H7 (cell line): ENCODE measurements at regions not wholly inside any gene's neighbourhood (a gene's known extent, or its start where the extent isn't known, plus 50 kb on each side); places are given as distances from the start of the nearest gene placed in this dataset.
"Not testable (repeated sequence)": the region's sequence is repeated elsewhere in the genome, so short reads cannot be mapped to it uniquely, and the experiment has no call there.

Experiments used
- DNase-seq: peaks from one replicate; pipeline ENCODE4 v3.0.0; 2012
- H3K27me3 ChIP-seq: 2 replicates; pipeline ENCODE4 v1.6.0; 2011; ENCODE audit warnings: mild to moderate bottlenecking, low read length; ENCODE audit not compliant: control insufficient read depth, insufficient read depth
- H3K36me3 ChIP-seq: replicated peaks from 2 replicates; pipeline ENCODE4 v1.5.1; 2011; ENCODE audit warnings: low read length; ENCODE audit not compliant: control insufficient read depth, insufficient read depth
- H3K4me3 ChIP-seq: 2 replicates; pipeline ENCODE4 v1.5.1; 2011; ENCODE audit warnings: low read depth, mild to moderate bottlenecking, control low read depth, low read length, moderate library complexity; ENCODE audit not compliant: insufficient read depth

- not testable (repeated sequence) for H3K27me3 ChIP-seq, H3K4me3 ChIP-seq, DNase-seq, H3K36me3 ChIP-seq
These were observed 2067.0 kb upstream of the CDH6 start for GRCh38 chr5:29126462-29126861.

DNA sequence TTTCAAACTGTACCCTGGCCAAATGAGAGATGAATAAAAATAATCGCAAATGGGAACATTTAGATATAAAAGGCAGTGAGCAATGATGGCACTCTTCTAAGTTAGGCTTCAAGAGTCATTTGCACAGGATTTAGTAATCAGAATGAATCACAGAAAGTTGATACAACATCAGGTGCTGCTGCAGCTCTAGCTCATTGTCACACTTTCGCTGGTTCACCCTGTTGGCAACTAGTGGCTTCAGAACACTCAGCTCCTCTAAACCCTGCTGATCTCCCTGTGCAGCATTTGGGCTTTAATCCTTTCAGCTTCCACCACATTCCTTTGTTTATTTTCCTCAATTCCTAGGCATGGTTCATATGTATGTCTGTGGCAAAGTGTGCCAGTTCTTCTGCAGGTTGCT, 2071.2 kb upstream of the CDH6 start:
- H3K27me3 ChIP-seq = no peaks in the 10 kb centered on the region
- H3K36me3 ChIP-seq = no peaks in the 10 kb centered on the region
- peak; percentile 3 for DNase-seq
- no peak overlapping the region for H3K4me3 ChIP-seq

- DNase-seq = no peak
- Histone ChIP-seq H3K27me3 (no peaks in the 10 kb centered on the region), H3K36me3 (no peaks in the 10 kb centered on the region), H3K4me3 (no peak overlapping the region)
These were observed 2076.0 kb upstream of the CDH9 start for GRCh38 chr5:29114331-29114768.

GRCh38 chr5:29113516-29113915, 2075.1 kb upstream of the CDH9 start:
- H3K4me3 ChIP-seq = no peak overlapping the region
- no peak for DNase-seq
- no peaks in the 10 kb centered on the region for H3K27me3 ChIP-seq

GRCh38 chr5:29099585-29099984, 2061.2 kb upstream of the CDH9 start:
- no peaks in the 10 kb centered on the region for H3K36me3 ChIP-seq
- DNase-seq = no peak
- no peaks in the 10 kb centered on the region; the same call in 1 of the 2 replicates for H3K27me3 ChIP-seq
- H3K4me3 ChIP-seq = no peak overlapping the region

More at GRCh38 chr5:29113516-29113915, 2075.1 kb upstream of the CDH9 start:
- H3K36me3 ChIP-seq = no peaks in the 10 kb centered on the region

DNA sequence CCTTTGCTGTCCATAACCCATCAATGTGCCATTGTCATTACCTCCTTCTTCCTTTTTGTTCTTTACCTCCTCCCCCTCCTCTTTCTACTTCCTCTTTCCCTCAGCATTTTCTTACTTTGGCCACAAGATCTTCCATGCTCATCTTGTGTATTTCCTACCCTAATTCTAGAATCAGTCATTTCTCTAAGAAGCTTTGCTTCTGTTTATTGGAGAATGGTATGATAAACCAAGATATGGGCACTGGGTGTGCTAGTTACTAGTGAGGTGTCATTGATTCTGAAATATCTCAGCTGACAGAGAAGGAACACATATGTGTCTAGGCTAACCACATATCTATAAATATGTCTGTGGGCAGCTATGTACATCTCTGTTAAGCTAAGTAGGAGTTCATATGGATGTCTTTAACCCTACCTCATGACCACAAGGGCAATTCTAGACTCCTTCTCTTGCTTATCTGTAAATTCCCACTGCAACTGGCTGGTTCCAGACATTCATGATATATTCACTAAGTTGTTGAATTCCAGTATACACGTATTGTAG, 2051.3 kb upstream of the CDH9 start:
- no peak overlapping the region for H3K4me3 ChIP-seq
- no peaks in the 10 kb centered on the region; the same call in 1 of the 2 replicates for H3K27me3 ChIP-seq
- H3K36me3 ChIP-seq = no peaks in the 10 kb centered on the region
- no peak for DNase-seq

DNA sequence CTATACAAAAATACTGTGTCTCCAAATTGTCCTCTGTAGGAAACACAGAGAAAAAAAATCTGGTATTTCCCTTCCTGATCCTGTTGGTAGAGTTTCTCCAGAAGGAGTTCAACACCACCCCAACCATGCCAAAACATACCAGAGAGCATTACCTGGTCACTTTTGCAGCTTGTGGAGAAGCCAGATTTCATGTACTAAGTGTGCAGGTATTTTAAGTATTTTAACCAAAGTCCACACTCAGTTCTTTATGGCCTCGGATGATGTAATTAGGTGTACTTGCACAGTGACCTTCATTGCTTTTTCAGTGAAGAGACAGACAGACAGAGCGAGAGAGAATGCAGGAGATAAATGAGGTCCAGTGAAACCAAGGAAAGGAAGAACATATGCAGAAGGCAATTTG, 2046.8 kb upstream of the CDH9 start:
- no peaks in the 10 kb centered on the region for H3K36me3 ChIP-seq
- no peak for DNase-seq
- H3K27me3 ChIP-seq = no peaks in the 10 kb centered on the region
- H3K4me3 ChIP-seq = no peak overlapping the region

- Histone ChIP-seq H3K27me3 (no peaks in the 10 kb centered on the region), H3K36me3 (no peaks in the 10 kb centered on the region), H3K4me3 (no peak overlapping the region)
- DNase-seq = peak; percentile 24
These were observed 2041.4 kb upstream of the CDH9 start for GRCh38 chr5:29079771-29080170.

- no peak for DNase-seq
- Histone ChIP-seq H3K36me3 (no peaks in the 10 kb centered on the region), H3K27me3 (no peaks in the 10 kb centered on the region), H3K4me3 (no peak overlapping the region)
These were observed 2039.1 kb upstream of the CDH9 start for GRCh38 chr5:29077451-29077850.

DNA sequence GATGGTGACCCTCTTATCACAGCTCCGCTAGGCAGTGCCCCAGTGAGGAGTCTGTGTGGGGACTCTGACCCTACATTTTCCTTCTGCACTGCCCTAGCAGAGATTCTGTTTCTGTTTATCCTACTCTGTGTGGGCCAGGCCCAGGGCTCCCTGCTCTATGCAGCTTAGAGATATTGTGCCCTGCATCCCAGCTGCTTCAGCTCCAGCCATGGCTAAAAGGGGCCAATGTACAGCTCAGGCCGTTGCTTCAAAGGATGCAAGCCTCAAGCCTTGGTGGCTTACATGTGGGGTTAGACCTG, 2030.7 kb upstream of the CDH9 start:
- Histone ChIP-seq H3K36me3 (no peaks in the 10 kb centered on the region), H3K27me3 (no peaks in the 10 kb centered on the region), H3K4me3 (no peak overlapping the region)
- no peak for DNase-seq

GRCh38 chr5:29061381-29061780, 2023.0 kb upstream of the CDH9 start:
- H3K36me3 ChIP-seq = no peaks in the 10 kb centered on the region
- no peak for DNase-seq
- no peak overlapping the region for H3K4me3 ChIP-seq
- no peaks in the 10 kb centered on the region for H3K27me3 ChIP-seq

- Histone ChIP-seq H3K4me3 (no peak overlapping the region), H3K27me3 (no peaks in the 10 kb centered on the region), H3K36me3 (no peaks in the 10 kb centered on the region)
- DNase-seq = no peak
These were observed 2016.3 kb upstream of the CDH9 start for GRCh38 chr5:29054694-29055093.

DNA sequence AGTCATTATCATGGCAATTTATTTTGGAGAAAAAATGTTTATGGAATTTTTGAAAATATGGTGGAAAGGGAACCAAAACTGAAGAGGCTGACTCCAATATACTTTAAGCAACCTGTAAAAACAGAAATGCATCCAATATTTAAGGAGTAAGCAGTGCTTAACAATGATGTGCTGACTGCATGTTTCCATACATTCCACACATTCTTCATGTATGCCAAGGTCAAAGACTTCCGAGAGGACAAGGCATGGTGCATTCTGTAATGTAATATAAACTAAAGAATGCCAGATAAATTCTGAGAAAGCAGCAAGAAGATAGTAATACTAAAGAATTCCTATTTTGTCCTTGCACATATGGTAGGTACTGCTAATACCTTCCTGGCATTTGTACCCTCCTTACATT, 2015.9 kb upstream of the CDH9 start:
- Histone ChIP-seq H3K27me3 (no peaks in the 10 kb centered on the region), H3K4me3 (no peak overlapping the region), H3K36me3 (no peaks in the 10 kb centered on the region)
- DNase-seq = no peak

DNA sequence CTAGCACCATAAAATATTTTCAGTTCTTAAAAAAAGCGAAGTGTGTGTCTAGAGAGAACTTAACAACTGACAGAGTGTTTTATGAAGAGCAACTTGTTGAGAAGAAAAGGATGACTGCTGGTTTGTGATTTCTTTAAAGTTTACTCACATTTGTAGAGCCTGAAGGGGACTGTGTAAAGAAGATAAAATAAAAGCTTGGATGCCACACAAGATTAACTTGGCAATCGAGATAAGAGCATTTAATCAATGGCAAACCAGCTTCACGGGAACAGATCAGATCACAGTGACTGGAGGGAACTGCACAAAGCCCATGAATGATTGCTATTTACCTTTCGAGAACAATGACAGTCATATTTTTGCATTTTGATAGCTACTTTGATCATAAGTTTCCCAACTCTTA, 2013.1 kb upstream of the CDH9 start:
- Histone ChIP-seq H3K27me3 (no peaks in the 10 kb centered on the region), H3K4me3 (no peak overlapping the region)

DNA sequence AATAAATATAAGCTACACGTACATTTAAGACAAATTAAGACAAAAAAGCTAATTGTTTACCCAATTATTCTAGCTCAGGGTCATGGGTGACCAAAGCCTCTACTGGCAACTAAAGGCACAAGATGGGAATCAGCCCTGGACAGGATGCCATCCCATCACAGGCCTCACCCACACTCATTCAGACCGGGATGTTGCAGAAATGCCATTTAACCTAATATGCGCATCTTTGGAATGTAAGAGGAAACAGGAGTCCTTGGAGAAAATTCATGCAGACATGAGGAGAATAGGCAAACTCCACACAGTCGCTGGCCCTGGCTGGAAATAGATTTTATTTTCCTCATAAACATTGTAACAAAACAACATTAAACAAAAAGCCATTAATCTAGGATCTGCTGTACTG, 2003.8 kb upstream of the CDH9 start:
- no peak for DNase-seq
- Histone ChIP-seq H3K27me3 (no peaks in the 10 kb centered on the region), H3K36me3 (no peaks in the 10 kb centered on the region), H3K4me3 (no peak overlapping the region)

More for the DNA sequence above, 2013.1 kb upstream of the CDH9 start:
- DNase-seq = no peak
- no peaks in the 10 kb centered on the region for H3K36me3 ChIP-seq

GRCh38 chr5:29040404-29040803, 2002.0 kb upstream of the CDH9 start:
- DNase-seq = no peak
- H3K27me3 ChIP-seq = no peaks in the 10 kb centered on the region
- no peaks in the 10 kb centered on the region for H3K36me3 ChIP-seq
- H3K4me3 ChIP-seq = no peak overlapping the region
